IMR-90 (cell line): ENCODE measurements at regions not wholly inside any gene's neighbourhood (a gene's known extent, or its start where the extent isn't known, plus 50 kb on each side); places are given as distances from the start of the nearest gene placed in this dataset.

ENCODE experiments used
- ATAC-seq: fragments of 200-7000 bp; cut with Tn5 transposase; 2 replicates; pipeline ENCODE4 v1.9.1; 2020; ENCODE audit warnings: low read depth, mild to moderate bottlenecking, moderate library complexity
- BruUV-seq: library from RNA; stranded (reverse); fragments of 400-500 nt; replicated peaks from 2 replicates; lab custom pipeline; 2021; lab: Mats Ljungman, UMichigan
- CTCF ChIA-PET: fragments of 300-600 bp; formaldehyde crosslinking; extraction: SDS; loops from one replicate; lab custom pipeline; 2021; ENCODE audit warnings: antibody characterized with exemption; lab: Yijun Ruan, JAX
- POLR2A ChIA-PET: fragments of 300-600 bp; sonication (Branson Sonifier 250); formaldehyde crosslinking; loops from one replicate; lab custom pipeline; 2022; ENCODE audit warnings: antibody characterized with exemption; ENCODE audit not compliant: unreplicated experiment; lab: Charles Lee
- DNase-seq: peaks from one replicate; pipeline ENCODE4 v3.0.0; 2013
- H2AFZ ChIP-seq: replicated peaks from 2 replicates; pipeline ENCODE3; 2013; ENCODE audit warnings: low read length, mild to moderate bottlenecking; ENCODE audit not compliant: poor library complexity
- H2AK5ac ChIP-seq: 2 replicates; pipeline ENCODE4 v1.6.1; 2013; ENCODE audit warnings: low read depth, low read length, inconsistent platforms
- H2AK9ac ChIP-seq: replicated peaks from 2 replicates; pipeline ENCODE3; 2013; ENCODE audit warnings: mild to moderate bottlenecking, low read depth, low read length, moderate library complexity; ENCODE audit not compliant: poor library complexity
- H2BK120ac ChIP-seq: 2 replicates; pipeline ENCODE4 v1.6.1; 2013; ENCODE audit warnings: low read depth, low read length, inconsistent platforms
- H2BK15ac ChIP-seq: 3 replicates; pipeline ENCODE4 v1.6.1; 2013; ENCODE audit warnings: low read depth, low read length, inconsistent platforms
- H2BK20ac ChIP-seq: 2 replicates; pipeline ENCODE4 v1.6.1; 2013; ENCODE audit warnings: low read depth, mild to moderate bottlenecking, inconsistent platforms, low read length, moderate library complexity
- H2BK5ac ChIP-seq: 2 replicates; pipeline ENCODE4 v1.6.1; 2013; ENCODE audit warnings: mild to moderate bottlenecking, low read depth, low read length, inconsistent platforms; ENCODE audit not compliant: poor library complexity, severe bottlenecking
- H3K14ac ChIP-seq: replicated peaks from 2 replicates; pipeline ENCODE4 v1.6.1; 2013; ENCODE audit warnings: low read depth, low read length, inconsistent platforms
- H3K18ac ChIP-seq: 2 replicates; pipeline ENCODE4 v1.6.1; 2013; ENCODE audit warnings: low read depth, low read length, control low read depth
- H3K23ac ChIP-seq: 2 replicates; pipeline ENCODE4 v1.6.1; 2013; ENCODE audit warnings: low read depth, low read length, inconsistent platforms
- H3K27ac ChIP-seq: 2 replicates; pipeline ENCODE4 v1.5.1; 2013; ENCODE audit warnings: mild to moderate bottlenecking, control low read depth, low read length; ENCODE audit not compliant: insufficient read depth
- H3K27me3 ChIP-seq: 2 replicates; pipeline ENCODE4 v1.6.1; 2013; ENCODE audit warnings: low read length; ENCODE audit not compliant: control insufficient read depth, insufficient read depth
- H3K36me3 ChIP-seq: 2 replicates; pipeline ENCODE4 v1.6.1; 2013; ENCODE audit warnings: low read length, mixed read lengths; ENCODE audit not compliant: control insufficient read depth, insufficient read depth
- H3K4ac ChIP-seq: 2 replicates; pipeline ENCODE4 v1.6.1; 2013; ENCODE audit warnings: low read depth, low read length, inconsistent platforms
- H3K4me1 ChIP-seq: 2 replicates; pipeline ENCODE4 v1.6.1; 2013; ENCODE audit warnings: low read length, mixed read lengths; ENCODE audit not compliant: control insufficient read depth, insufficient read depth
- H3K4me2 ChIP-seq: 2 replicates; pipeline ENCODE4 v1.6.1; 2013; ENCODE audit warnings: low read depth, mild to moderate bottlenecking, control low read depth, low read length, moderate library complexity
- H3K4me3 ChIP-seq: 2 replicates; pipeline ENCODE4 v1.5.1; 2013; ENCODE audit warnings: low read depth, mild to moderate bottlenecking, control low read depth, low read length, moderate library complexity; ENCODE audit not compliant: insufficient read depth
- H3K56ac ChIP-seq: 2 replicates; pipeline ENCODE4 v1.6.1; 2013; ENCODE audit warnings: low read length, inconsistent platforms; ENCODE audit not compliant: insufficient read depth; ENCODE audit errors: extremely low read depth
- H3K79me1 ChIP-seq, 2 experiments: 2 replicates each; pipeline ENCODE4 v1.6.1; 2013; ENCODE audit warnings: low read length in 2 of 2, inconsistent platforms in 1 of 2, low read depth in 1 of 2
- H3K9ac ChIP-seq: 2 replicates; pipeline ENCODE4 v1.6.1; 2013; ENCODE audit warnings: low read depth, low read length, control low read depth
- H3K9me1 ChIP-seq: 2 replicates; pipeline ENCODE4 v1.6.1; 2013; ENCODE audit warnings: low read length, inconsistent platforms; ENCODE audit not compliant: insufficient read depth
- H3K9me3 ChIP-seq: 2 replicates; pipeline ENCODE4 v1.6.1; 2013; ENCODE audit warnings: low read length; ENCODE audit not compliant: control insufficient read depth, insufficient read depth
- H4K20me1 ChIP-seq: 2 replicates; pipeline ENCODE4 v1.6.1; 2013; ENCODE audit warnings: low read length, inconsistent platforms; ENCODE audit not compliant: insufficient read depth
- H4K5ac ChIP-seq: 2 replicates; pipeline ENCODE4 v1.6.1; 2013; ENCODE audit warnings: mild to moderate bottlenecking, low read depth, low read length, control low read depth
- H4K8ac ChIP-seq, 2 experiments: 2 replicates each; pipeline ENCODE4 v1.6.1; 2013; ENCODE audit warnings: low read depth in 2 of 2, low read length in 2 of 2, control low read depth in 1 of 2, inconsistent platforms in 1 of 2
- H4K91ac ChIP-seq: 2 replicates; pipeline ENCODE4 v1.6.1; 2013; ENCODE audit warnings: low read depth, low read length, inconsistent platforms; ENCODE audit not compliant: insufficient read depth
- BHLHE40 ChIP-seq: fragments of 150-350 bp; IDR thresholded peaks from 2 replicates; pipeline ENCODE4 v1.6.1; 2016; ENCODE audit warnings: mild to moderate bottlenecking, low read depth, low read length
- CEBPB ChIP-seq: IDR thresholded peaks from 2 replicates; pipeline ENCODE4 v1.6.1; 2012; ENCODE audit warnings: low read depth, low read length, improper control_type of control experiment
- CHD1 ChIP-seq: IDR thresholded peaks from 2 replicates; pipeline ENCODE4 v1.6.1; 2012; ENCODE audit warnings: low read depth, low read length, improper control_type of control experiment
- CTCF ChIP-seq: conservative IDR thresholded peaks from 2 replicates; pipeline ENCODE4 v1.5.1; 2012; ENCODE audit warnings: mild to moderate bottlenecking, low read depth, low read length, improper control_type of control experiment
- ELK1 ChIP-seq: fragments of 150-350 bp; IDR thresholded peaks from 2 replicates; pipeline ENCODE4 v1.6.1; 2016; ENCODE audit warnings: low read depth, mild to moderate bottlenecking, low read length, moderate library complexity, borderline replicate concordance
- FOS ChIP-seq: fragments of 150-350 bp; IDR thresholded peaks from 2 replicates; pipeline ENCODE4 v1.6.1; 2016; ENCODE audit warnings: low read depth, low read length
- MAFK ChIP-seq: IDR thresholded peaks from 2 replicates; pipeline ENCODE4 v1.6.1; 2012; ENCODE audit warnings: low read depth, low read length, improper control_type of control experiment
- MAZ ChIP-seq: IDR thresholded peaks from 2 replicates; pipeline ENCODE4 v1.6.1; 2012; ENCODE audit warnings: low read depth, mild to moderate bottlenecking, low read length, improper control_type of control experiment, moderate library complexity, borderline replicate concordance
- MXI1 ChIP-seq: IDR thresholded peaks from 2 replicates; pipeline ENCODE4 v1.6.1; 2012; ENCODE audit warnings: low read depth, mild to moderate bottlenecking, low read length, moderate library complexity, borderline replicate concordance
- NFE2L2 ChIP-seq: fragments of 150-350 bp; IDR thresholded peaks from 2 replicates; pipeline ENCODE4 v1.6.1; 2016; ENCODE audit warnings: low read depth, mild to moderate bottlenecking, low read length
- POLR2A ChIP-seq: IDR thresholded peaks from 2 replicates; pipeline ENCODE4 v1.6.1; 2012; ENCODE audit warnings: mild to moderate bottlenecking, low read depth, low read length
- RAD21 ChIP-seq: IDR thresholded peaks from 2 replicates; pipeline ENCODE4 v1.6.1; 2012; ENCODE audit warnings: low read length, improper control_type of control experiment
- RCOR1 ChIP-seq: IDR thresholded peaks from 2 replicates; pipeline ENCODE4 v1.6.1; 2012; ENCODE audit warnings: mild to moderate bottlenecking, low read length, improper control_type of control experiment; ENCODE audit not compliant: insufficient replicate concordance
- RFX5 ChIP-seq: IDR thresholded peaks from 2 replicates; pipeline ENCODE4 v1.8.0; 2012; ENCODE audit warnings: low read depth, mild to moderate bottlenecking, low read length, moderate library complexity
- SMC3 ChIP-seq: fragments of 150-350 bp; IDR thresholded peaks from 2 replicates; pipeline ENCODE4 v1.6.1; 2016; ENCODE audit warnings: low read depth, mild to moderate bottlenecking, antibody characterized with exemption, low read length, moderate library complexity
- USF2 ChIP-seq: fragments of 150-350 bp; IDR thresholded peaks from 2 replicates; pipeline ENCODE4 v1.6.1; 2017; ENCODE audit warnings: mild to moderate bottlenecking, antibody characterized with exemption, low read length, low read depth
- WGBS, 2 experiments: methylation state at CpG; one replicate each; pipeline versions ENCODE4 v1.1.5 to v1.1.7; 2013; ENCODE audit warnings: missing lambda C conversion rate in 2 of 2; ENCODE audit not compliant: insufficient read length in 1 of 2; ENCODE audit errors: extremely low coverage in 2 of 2; 5-methylcytosine and 5-hydroxymethylcytosine counted together
- dilution Hi-C: fragments of 300-500 bp; cut with HindIII; formaldehyde crosslinking; loops from one replicate; pipeline ENCODE4 v1.14.3; 2018; ENCODE audit warnings: low sequenced_read_pairs; ENCODE audit not compliant: unreplicated experiment
- in situ Hi-C: fragments of 300-500 bp; cut with MboI; formaldehyde crosslinking; loops from 3 replicates; pipeline ENCODE4 v1.14.3; 2019; ENCODE audit warnings: low sequenced_read_pairs, inconsistent platforms, mixed read lengths
- intact Hi-C: fragments of 100-400 bp; cut with micrococcal nuclease; formaldehyde crosslinking; loops from 2 replicates; pipeline ENCODE4 v1.10.0; 2022

- no peaks in the 10 kb centered on the region for H3K36me3 ChIP-seq
- H3K23ac ChIP-seq: no peak overlapping the region
- H3K27me3 ChIP-seq: no peaks in the 10 kb centered on the region
- H4K20me1 ChIP-seq: no peaks in the 10 kb centered on the region
- H4K5ac ChIP-seq: no peak overlapping the region
- H2AFZ ChIP-seq: no peak overlapping the region
- CTCF ChIA-PET: no interaction called here
- no peak overlapping the region for H3K14ac ChIP-seq
- no peak overlapping the region for H4K91ac ChIP-seq
- intact Hi-C loops (no loop called here), dilution Hi-C loops (no loop called here), in situ Hi-C loops (no loop called here)
- H2BK15ac ChIP-seq: no peak overlapping the region
- no peak overlapping the region for H2AK5ac ChIP-seq
- no peak overlapping the region for H4K8ac ChIP-seq
- TF ChIP-seq RAD21 (no peak), RCOR1 (no peak), RFX5 (no peak), CHD1 (no peak), MAZ (no peak), SMC3 (no peak), CEBPB (no peak), MXI1 (no peak), USF2 (no peak), POLR2A (no peak), FOS (no peak), BHLHE40 (no peak), MAFK (no peak), CTCF (no peak), ELK1 (no peak), NFE2L2 (no peak)
- H3K4me1 ChIP-seq: no peaks in the 10 kb centered on the region
- POLR2A ChIA-PET: no interaction called here
- no peak overlapping the region for H2BK20ac ChIP-seq
- H3K4me2 ChIP-seq: no peak overlapping the region
- no peak overlapping the region for H2BK5ac ChIP-seq
- H3K79me1 ChIP-seq: no peaks in the 10 kb centered on the region
- no peak overlapping the region for H3K9ac ChIP-seq
- H3K18ac ChIP-seq: no peak overlapping the region
- WGBS, 2 experiments: no CpG with 5 or more reads among the region's 2 CpGs
- H3K56ac ChIP-seq: no peak overlapping the region
- no TSS peak for BruUV-seq
- ATAC-seq (peak; percentile 29; the same call in 1 of the 2 replicates), DNase-seq (peak; percentile 4)
- H3K27ac ChIP-seq: no peak overlapping the region
- H3K4ac ChIP-seq: no peak overlapping the region
- H3K9me3 ChIP-seq: peaks cover 3% of the 10 kb centered on the region; the same call in 1 of the 2 replicates
- H2AK9ac ChIP-seq: no peak overlapping the region
- H3K4me3 ChIP-seq: no peak overlapping the region
- no peak overlapping the region for H2BK120ac ChIP-seq
- no peaks in the 10 kb centered on the region for H3K9me1 ChIP-seq
Measured at GRCh38 chr5:30279237-30279636, 914.2 kb upstream of the CDH6 start.
